Uterus (tissue), 2 donors: ENCODE measurements at regions not wholly inside any gene's neighbourhood (a gene's known extent, or its start where the extent isn't known, plus 50 kb on each side); places are given as distances from the start of the nearest gene placed in this dataset.

Experiments used
- POLR2A ChIP-seq, 2 donors: fragments of 450-650 bp; IDR thresholded peaks; one replicate each; pipeline ENCODE4 v1.6.1; 2016; ENCODE audit warnings: antibody characterized with exemption in 2 of 2, mild to moderate bottlenecking in 1 of 2, moderate library complexity in 1 of 2
- TF ChIP-seq, protein P1 (sequence below), 4 experiments: fragments of 200-600 bp in 2 of 4; fragments of 450-650 bp in 2 of 4; sonication (generic) in 2 of 4; IDR thresholded peaks; one replicate each; pipeline ENCODE4 v1.5.1; 2016 to 2019; ENCODE audit warnings: antibody characterized with exemption in 4 of 4, mild to moderate bottlenecking in 2 of 4, moderate library complexity in 1 of 4

DNA sequence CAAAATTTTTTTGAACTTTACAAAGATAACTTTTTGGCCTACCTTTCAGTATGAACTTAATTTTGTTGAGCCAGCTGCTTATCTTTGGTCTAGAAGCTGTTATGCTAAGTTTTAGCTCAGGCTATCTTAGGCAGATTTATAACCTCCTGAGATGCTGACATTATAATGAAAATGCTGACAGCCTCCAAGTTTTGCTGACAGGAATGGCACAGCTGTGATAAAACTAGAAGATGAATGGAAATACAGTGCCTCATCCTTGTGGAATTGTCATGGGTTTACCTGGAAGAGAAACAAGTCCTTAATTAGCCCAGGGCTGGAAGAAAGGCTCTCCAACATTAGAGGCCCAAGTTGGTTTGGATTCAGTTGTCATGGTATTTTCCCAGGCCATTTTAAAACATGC, 123.3 kb downstream of the OXSM start:
- TF ChIP-seq, protein P1, sequence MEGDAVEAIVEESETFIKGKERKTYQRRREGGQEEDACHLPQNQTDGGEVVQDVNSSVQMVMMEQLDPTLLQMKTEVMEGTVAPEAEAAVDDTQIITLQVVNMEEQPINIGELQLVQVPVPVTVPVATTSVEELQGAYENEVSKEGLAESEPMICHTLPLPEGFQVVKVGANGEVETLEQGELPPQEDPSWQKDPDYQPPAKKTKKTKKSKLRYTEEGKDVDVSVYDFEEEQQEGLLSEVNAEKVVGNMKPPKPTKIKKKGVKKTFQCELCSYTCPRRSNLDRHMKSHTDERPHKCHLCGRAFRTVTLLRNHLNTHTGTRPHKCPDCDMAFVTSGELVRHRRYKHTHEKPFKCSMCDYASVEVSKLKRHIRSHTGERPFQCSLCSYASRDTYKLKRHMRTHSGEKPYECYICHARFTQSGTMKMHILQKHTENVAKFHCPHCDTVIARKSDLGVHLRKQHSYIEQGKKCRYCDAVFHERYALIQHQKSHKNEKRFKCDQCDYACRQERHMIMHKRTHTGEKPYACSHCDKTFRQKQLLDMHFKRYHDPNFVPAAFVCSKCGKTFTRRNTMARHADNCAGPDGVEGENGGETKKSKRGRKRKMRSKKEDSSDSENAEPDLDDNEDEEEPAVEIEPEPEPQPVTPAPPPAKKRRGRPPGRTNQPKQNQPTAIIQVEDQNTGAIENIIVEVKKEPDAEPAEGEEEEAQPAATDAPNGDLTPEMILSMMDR (IDR thresholded peaks at IDR 0.05): no peak
- TF ChIP-seq POLR2A (IDR thresholded peaks at IDR 0.05): no peak
